ENCODE measurements at regions not wholly inside any gene's neighbourhood (a gene's known extent, or its start where the extent isn't known, plus 50 kb on each side); places are given as distances from the start of the nearest gene placed in this dataset.

GRCh38 chr1:87464022-87464490, 135.4 kb downstream of the LMO4 start (continued):
- TF ChIP-seq POU6F1 (CRISPR knock-in tag; IDR thresholded peaks at IDR 0.05; ENCODE audit: borderline replicate concordance, low read depth), result no peak

GRCh38 chr1:87466621-87467020, 137.9 kb downstream of the LMO4 start:
- TF ChIP-seq ZC3H10 (CRISPR knock-in tag; IDR thresholded peaks at IDR 0.05) (no peak), ESRRG (CRISPR knock-in tag; IDR thresholded peaks at IDR 0.05) (no peak), GLIS3 (CRISPR knock-in tag; IDR thresholded peaks at IDR 0.05) (no peak), ZNF70 (CRISPR knock-in tag; IDR thresholded peaks at IDR 0.05) (no peak)
- ATAC-seq, result no peak

- TF ChIP-seq ZFP3 (CRISPR knock-in tag; IDR thresholded peaks at IDR 0.05) (no peak), OSR1 (CRISPR knock-in tag; IDR thresholded peaks at IDR 0.05) (no peak), CSRNP3 (CRISPR knock-in tag; IDR thresholded peaks at IDR 0.05) (no peak), ZNF8 (CRISPR knock-in tag; IDR thresholded peaks at IDR 0.05) (no peak), ARNTL (CRISPR knock-in tag; IDR thresholded peaks at IDR 0.05; ENCODE audit: borderline replicate concordance, low read depth) (no peak), ESRRG (CRISPR knock-in tag; IDR thresholded peaks at IDR 0.05) (no peak), ZC3H10 (CRISPR knock-in tag; IDR thresholded peaks at IDR 0.05) (no peak), CSDC2 (CRISPR knock-in tag; IDR thresholded peaks at IDR 0.05) (no peak), SNAI2 (CRISPR knock-in tag; IDR thresholded peaks at IDR 0.05) (no peak), TOX (CRISPR knock-in tag; IDR thresholded peaks at IDR 0.05; ENCODE audit: borderline replicate concordance) (no peak), ISL1 (CRISPR knock-in tag; IDR thresholded peaks at IDR 0.05) (no peak)
- no peak for ATAC-seq
Observed at GRCh38 chr1:87472716-87473115, 144.0 kb downstream of the LMO4 start.

GRCh38 chr1:87473203-87473661, 144.6 kb downstream of the LMO4 start:
- ATAC-seq, result peak; percentile 59; the same call in 2 of the 3 replicates
- TF ChIP-seq PATZ1 (CRISPR knock-in tag; IDR thresholded peaks at IDR 0.05; ENCODE audit: borderline replicate concordance), result no peak
- TF ChIP-seq ZFP3 (CRISPR knock-in tag; IDR thresholded peaks at IDR 0.05), result no peak
- no peak for TF ChIP-seq CSRNP3 (CRISPR knock-in tag; IDR thresholded peaks at IDR 0.05)
- no peak for TF ChIP-seq TCF4 (CRISPR knock-in tag; IDR thresholded peaks at IDR 0.05; ENCODE audit: borderline replicate concordance)
- TF ChIP-seq GLIS3 (CRISPR knock-in tag; IDR thresholded peaks at IDR 0.05), result no peak
- no peak for TF ChIP-seq TSHZ2 (CRISPR knock-in tag; IDR thresholded peaks at IDR 0.05)

GRCh38 chr1:87474098-87474497, 145.4 kb downstream of the LMO4 start:
- ATAC-seq, result no peak
- TF ChIP-seq POU6F1 (CRISPR knock-in tag; IDR thresholded peaks at IDR 0.05; ENCODE audit: borderline replicate concordance, low read depth) (no peak), ZNF70 (CRISPR knock-in tag; IDR thresholded peaks at IDR 0.05) (no peak), ZNF565 (CRISPR knock-in tag; conservative IDR thresholded peaks at IDR 0.05; ENCODE audit: low read depth) (no peak), ISL1 (CRISPR knock-in tag; IDR thresholded peaks at IDR 0.05) (no peak), ZFP3 (CRISPR knock-in tag; IDR thresholded peaks at IDR 0.05) (no peak), CSDC2 (CRISPR knock-in tag; IDR thresholded peaks at IDR 0.05) (no peak), RARB (CRISPR knock-in tag; IDR thresholded peaks at IDR 0.05) (no peak), CSRNP3 (CRISPR knock-in tag; IDR thresholded peaks at IDR 0.05) (no peak), TCF4 (CRISPR knock-in tag; IDR thresholded peaks at IDR 0.05; ENCODE audit: borderline replicate concordance) (no peak), OSR1 (CRISPR knock-in tag; IDR thresholded peaks at IDR 0.05) (no peak), BACH2 (CRISPR knock-in tag; IDR thresholded peaks at IDR 0.05; ENCODE audit: borderline replicate concordance) (no peak), ZNF8 (CRISPR knock-in tag; IDR thresholded peaks at IDR 0.05) (no peak), ESRRG (CRISPR knock-in tag; IDR thresholded peaks at IDR 0.05) (no peak)
